Esophagus muscularis mucosa (tissue), 4 donors: ENCODE measurements at regions not wholly inside any gene's neighbourhood (a gene's known extent, or its start where the extent isn't known, plus 50 kb on each side); places are given as distances from the start of the nearest gene placed in this dataset.

ENCODE experiments used
- DNase-seq: peaks from one replicate; pipeline ENCODE4 v3.0.0-alpha.2; 2017; ENCODE audit errors: extremely low spot score
- H3K27ac ChIP-seq, 4 donors: fragments of 200-600 bp; sonication (generic); replicated peaks in 1 of 4; 1 replicate in 3 of 4; 2 replicates in 1 of 4; pipeline ENCODE4 v1.5.1; 2016 to 2019; ENCODE audit warnings: mild to moderate bottlenecking in 1 of 4
- H3K27me3 ChIP-seq, 4 donors: fragments of 200-600 bp; sonication (generic); one replicate each; pipeline versions ENCODE4 v1.5.1 to v1.6.0; 2016 to 2019
- H3K36me3 ChIP-seq, 4 donors: fragments of 200-600 bp; sonication (generic); one replicate each; pipeline ENCODE4 v1.5.1; 2016 to 2019
- H3K4me1 ChIP-seq, 4 donors: fragments of 200-600 bp; sonication (generic); one replicate each; pipeline ENCODE4 v1.5.1; 2016 to 2019
- H3K4me3 ChIP-seq, 4 donors: fragments of 200-600 bp; sonication (generic); 1 replicate in 2 of 4; 2 replicates in 2 of 4; pipeline ENCODE4 v1.5.1; 2016 to 2019; ENCODE audit warnings: mild to moderate bottlenecking in 4 of 4, moderate library complexity in 1 of 4
- H3K9me3 ChIP-seq, 4 donors: fragments of 200-600 bp; sonication (generic); 1 replicate in 3 of 4; 2 replicates in 1 of 4; pipeline ENCODE4 v1.5.1; 2016 to 2019
- CTCF ChIP-seq, 3 experiments: fragments of 200-600 bp in 2 of 3; fragments of 450-650 bp in 1 of 3; sonication (generic) in 2 of 3; IDR thresholded peaks; one replicate each; pipeline ENCODE4 v1.5.1; 2017 to 2019; ENCODE audit warnings: antibody characterized with exemption in 3 of 3, mild to moderate bottlenecking in 2 of 3, moderate library complexity in 1 of 3
- EP300 ChIP-seq: sonication (generic); formaldehyde crosslinking; IDR thresholded peaks from one replicate; pipeline ENCODE4 v1.6.1; 2017; ENCODE audit warnings: antibody characterized with exemption
- POLR2A ChIP-seq: fragments of 450-650 bp; IDR thresholded peaks from one replicate; pipeline ENCODE4 v1.6.1; 2017; ENCODE audit warnings: antibody characterized with exemption, moderate library complexity, mild to moderate bottlenecking, low read depth
- POLR2AphosphoS5 ChIP-seq, 2 donors: sonication (generic); formaldehyde crosslinking; IDR thresholded peaks; one replicate each; pipeline ENCODE4 v1.6.1; 2017; ENCODE audit warnings: antibody characterized with exemption in 2 of 2
- WGBS: methylation state at CpG from one replicate; pipeline ENCODE4 v1.1.5; 2018; 5-methylcytosine and 5-hydroxymethylcytosine counted together
- intact Hi-C: fragments of 100-400 bp; cut with DNase I; formaldehyde crosslinking; loops from one replicate; pipeline ENCODE4 v1.15.1; 2023

- TF ChIP-seq POLR2AphosphoS5 (IDR thresholded peaks at IDR 0.05) (peak in 1 of 2 donors; percentile 22), EP300 (no peak)
- H3K27ac ChIP-seq, result peak overlapping the region in 3 of 4 donors; percentile 9 to 37 (median 35)
- H3K9me3 ChIP-seq, result no peaks in the 10 kb centered on the region
- DNase-seq, result no peak
- 79% methylated on average over 4 of the region's 5 CpGs for WGBS
- no peaks in the 10 kb centered on the region for H3K36me3 ChIP-seq
- H3K4me3 ChIP-seq, result no peak overlapping the region
- no peaks in the 10 kb centered on the region for H3K27me3 ChIP-seq
- H3K4me1 ChIP-seq, result no peaks in the 10 kb centered on the region
- intact Hi-C loops, result no loop called here
These were observed 110.9 kb upstream of the LPAR1 start for GRCh38 chr9:111149018-111149759.

- no peaks in the 10 kb centered on the region for H3K27me3 ChIP-seq
- H3K9me3 ChIP-seq, result no peaks in the 10 kb centered on the region
- H3K27ac ChIP-seq, result peak overlapping the region in 2 of 4 donors; percentile 9 to 37
- no peak for DNase-seq
- intact Hi-C loops, result no loop called here
- H3K36me3 ChIP-seq, result no peaks in the 10 kb centered on the region
- H3K4me3 ChIP-seq, result no peak overlapping the region
- no peaks in the 10 kb centered on the region for H3K4me1 ChIP-seq
- TF ChIP-seq POLR2A, result no peak
- no peak for TF ChIP-seq POLR2AphosphoS5 (IDR thresholded peaks at IDR 0.05)
- no peak for TF ChIP-seq CTCF (IDR thresholded peaks at IDR 0.05)
- TF ChIP-seq EP300, result no peak
- whole genome bisulfite sequencing, result 74% methylated on average over 10 of the region's 10 CpGs
These were observed 110.1 kb upstream of the LPAR1 start for GRCh38 chr9:111148052-111149017.

- H3K27me3 ChIP-seq, result no peaks in the 10 kb centered on the region
- no peaks in the 10 kb centered on the region for H3K36me3 ChIP-seq
- no peak for TF ChIP-seq CTCF (IDR thresholded peaks at IDR 0.05)
- TF ChIP-seq EP300, result no peak
- no peak for TF ChIP-seq POLR2AphosphoS5 (IDR thresholded peaks at IDR 0.05)
- no peak for TF ChIP-seq POLR2A
- no peak overlapping the region for H3K27ac ChIP-seq
- no peaks in the 10 kb centered on the region for H3K4me1 ChIP-seq
- intact Hi-C loops, result no loop called here
- 69% methylated on average over 3 of the region's 3 CpGs for WGBS
- no peak overlapping the region for H3K4me3 ChIP-seq
- H3K9me3 ChIP-seq, result no peaks in the 10 kb centered on the region
- no peak for DNase-seq
These were observed 108.8 kb upstream of the LPAR1 start for GRCh38 chr9:111147041-111147440.

- WGBS, result 78% methylated on average over 3 of the region's 3 CpGs
- no peak overlapping the region for H3K27ac ChIP-seq
- H3K9me3 ChIP-seq, result no peaks in the 10 kb centered on the region
- DNase-seq, result no peak
- intact Hi-C loops, result no loop called here
- H3K4me3 ChIP-seq, result no peak overlapping the region
- no peaks in the 10 kb centered on the region for H3K36me3 ChIP-seq
- no peak for TF ChIP-seq CTCF (IDR thresholded peaks at IDR 0.05)
- no peak for TF ChIP-seq POLR2AphosphoS5 (IDR thresholded peaks at IDR 0.05)
- no peak for TF ChIP-seq POLR2A
- TF ChIP-seq EP300, result no peak
- H3K27me3 ChIP-seq, result no peaks in the 10 kb centered on the region
- H3K4me1 ChIP-seq, result no peaks in the 10 kb centered on the region
These were observed 106.5 kb upstream of the LPAR1 start for GRCh38 chr9:111144741-111145140.

GRCh38 chr9:111136180-111136579 is 97.9 kb upstream of the LPAR1 start:
- WGBS, result 94% methylated on average over 2 of the region's 2 CpGs

More at GRCh38 chr9:111136180-111136579, 97.9 kb upstream of the LPAR1 start:
- intact Hi-C loops, result no loop called here
- no peaks in the 10 kb centered on the region for H3K36me3 ChIP-seq
- no peak for DNase-seq
- H3K4me3 ChIP-seq, result no peak overlapping the region
- no peaks in the 10 kb centered on the region for H3K4me1 ChIP-seq
- peaks cover 0 to 10% (median 2%) of the 10 kb centered on the region in 4 donors for H3K9me3 ChIP-seq
- TF ChIP-seq POLR2A (no peak), CTCF (IDR thresholded peaks at IDR 0.05) (no peak), POLR2AphosphoS5 (IDR thresholded peaks at IDR 0.05) (no peak), EP300 (no peak)
- no peaks in the 10 kb centered on the region for H3K27me3 ChIP-seq
- H3K27ac ChIP-seq, result no peak overlapping the region
